ENCODE measurements at regions not wholly inside any gene's neighbourhood (a gene's known extent, or its start where the extent isn't known, plus 50 kb on each side); places are given as distances from the start of the nearest gene placed in this dataset.

- no peak overlapping the region for H3K4me3 ChIP-seq (ENCODE audit: low read depth, low read length)
- no peaks in the 10 kb centered on the region for H3K36me3 ChIP-seq (ENCODE audit: control insufficient read depth, insufficient read depth, low read length)
- H3K4me1 ChIP-seq (ENCODE audit: control insufficient read depth, insufficient read depth, low read length), result peaks cover 9% of the 10 kb centered on the region
- no peaks in the 10 kb centered on the region for H3K27me3 ChIP-seq (ENCODE audit: control insufficient read depth, insufficient read depth, low read length)
- no peak overlapping the region for H3K9ac ChIP-seq (ENCODE audit: low read length)
- H3K9me3 ChIP-seq (ENCODE audit: control insufficient read depth, insufficient read depth, low read depth, low read length), result no peaks in the 10 kb centered on the region
- H3K27ac ChIP-seq (ENCODE audit: low read depth, low read length), result no peak overlapping the region
These were observed 102.0 kb upstream of the THRB start for GRCh38 chr3:24596626-24597025.

GRCh38 chr3:24598695-24599470 lies 104.2 kb upstream of the THRB start:
- no peak overlapping the region for H3K4me3 ChIP-seq (ENCODE audit: low read depth, low read length)
- no peaks in the 10 kb centered on the region for H3K9me3 ChIP-seq (ENCODE audit: control insufficient read depth, insufficient read depth, low read depth, low read length)
- H3K27me3 ChIP-seq (ENCODE audit: control insufficient read depth, insufficient read depth, low read length), result no peaks in the 10 kb centered on the region
- no peak overlapping the region for H3K27ac ChIP-seq (ENCODE audit: low read depth, low read length)
- no peaks in the 10 kb centered on the region for H3K36me3 ChIP-seq (ENCODE audit: control insufficient read depth, insufficient read depth, low read length)
- H3K4me1 ChIP-seq (ENCODE audit: control insufficient read depth, insufficient read depth, low read length), result peaks cover 9% of the 10 kb centered on the region
- H3K9ac ChIP-seq (ENCODE audit: low read length), result no peak overlapping the region

GRCh38 chr3:24601066-24601939 lies 106.7 kb upstream of the THRB start:
- Histone ChIP-seq H3K36me3 (ENCODE audit: control insufficient read depth, insufficient read depth, low read length) (no peaks in the 10 kb centered on the region), H3K4me3 (ENCODE audit: low read depth, low read length) (no peak overlapping the region), H3K27me3 (ENCODE audit: control insufficient read depth, insufficient read depth, low read length) (no peaks in the 10 kb centered on the region), H3K4me1 (ENCODE audit: control insufficient read depth, insufficient read depth, low read length) (peaks cover 9% of the 10 kb centered on the region), H3K9ac (ENCODE audit: low read length) (no peak overlapping the region), H3K9me3 (ENCODE audit: control insufficient read depth, insufficient read depth, low read depth, low read length) (no peaks in the 10 kb centered on the region), H3K27ac (ENCODE audit: low read depth, low read length) (no peak overlapping the region)

GRCh38 chr3:24604215-24604614 lies 109.6 kb upstream of the THRB start:
- no peaks in the 10 kb centered on the region for H3K27me3 ChIP-seq (ENCODE audit: control insufficient read depth, insufficient read depth, low read length)
- no peak overlapping the region for H3K9ac ChIP-seq (ENCODE audit: low read length)
- no peak overlapping the region for H3K4me3 ChIP-seq (ENCODE audit: low read depth, low read length)
- no peaks in the 10 kb centered on the region for H3K9me3 ChIP-seq (ENCODE audit: control insufficient read depth, insufficient read depth, low read depth, low read length)
- H3K27ac ChIP-seq (ENCODE audit: low read depth, low read length), result no peak overlapping the region
- no peaks in the 10 kb centered on the region; the same call in 1 of the 2 replicates for H3K4me1 ChIP-seq (ENCODE audit: control insufficient read depth, insufficient read depth, low read length)
- no peaks in the 10 kb centered on the region for H3K36me3 ChIP-seq (ENCODE audit: control insufficient read depth, insufficient read depth, low read length)

GRCh38 chr3:24605511-24606028 lies 110.9 kb upstream of the THRB start:
- no peak overlapping the region for H3K27ac ChIP-seq (ENCODE audit: low read depth, low read length)
- no peak overlapping the region for H3K4me3 ChIP-seq (ENCODE audit: low read depth, low read length)
- H3K27me3 ChIP-seq (ENCODE audit: control insufficient read depth, insufficient read depth, low read length), result no peaks in the 10 kb centered on the region
- no peak overlapping the region for H3K9ac ChIP-seq (ENCODE audit: low read length)
- H3K4me1 ChIP-seq (ENCODE audit: control insufficient read depth, insufficient read depth, low read length), result no peaks in the 10 kb centered on the region; the same call in 1 of the 2 replicates
- no peaks in the 10 kb centered on the region for H3K9me3 ChIP-seq (ENCODE audit: control insufficient read depth, insufficient read depth, low read depth, low read length)
- H3K36me3 ChIP-seq (ENCODE audit: control insufficient read depth, insufficient read depth, low read length), result no peaks in the 10 kb centered on the region

GRCh38 chr3:24607281-24607680 lies 112.6 kb upstream of the THRB start:
- Histone ChIP-seq H3K36me3 (ENCODE audit: control insufficient read depth, insufficient read depth, low read length) (no peaks in the 10 kb centered on the region), H3K4me1 (ENCODE audit: control insufficient read depth, insufficient read depth, low read length) (no peaks in the 10 kb centered on the region; the same call in 1 of the 2 replicates), H3K27ac (ENCODE audit: low read depth, low read length) (no peak overlapping the region), H3K4me3 (ENCODE audit: low read depth, low read length) (no peak overlapping the region), H3K27me3 (ENCODE audit: control insufficient read depth, insufficient read depth, low read length) (no peaks in the 10 kb centered on the region), H3K9me3 (ENCODE audit: control insufficient read depth, insufficient read depth, low read depth, low read length) (no peaks in the 10 kb centered on the region), H3K9ac (ENCODE audit: low read length) (no peak overlapping the region)

GRCh38 chr3:24608701-24609390 lies 114.2 kb upstream of the THRB start:
- H3K4me1 ChIP-seq (ENCODE audit: control insufficient read depth, insufficient read depth, low read length), result no peaks in the 10 kb centered on the region; the same call in 1 of the 2 replicates
- no peaks in the 10 kb centered on the region for H3K27me3 ChIP-seq (ENCODE audit: control insufficient read depth, insufficient read depth, low read length)
- no peak overlapping the region for H3K27ac ChIP-seq (ENCODE audit: low read depth, low read length)
- H3K9ac ChIP-seq (ENCODE audit: low read length), result no peak overlapping the region
- H3K9me3 ChIP-seq (ENCODE audit: control insufficient read depth, insufficient read depth, low read depth, low read length), result no peaks in the 10 kb centered on the region
- H3K36me3 ChIP-seq (ENCODE audit: control insufficient read depth, insufficient read depth, low read length), result no peaks in the 10 kb centered on the region
- no peak overlapping the region for H3K4me3 ChIP-seq (ENCODE audit: low read depth, low read length)

GRCh38 chr3:24614359-24614758 lies 119.7 kb upstream of the THRB start:
- Histone ChIP-seq H3K27me3 (ENCODE audit: control insufficient read depth, insufficient read depth, low read length) (no peaks in the 10 kb centered on the region), H3K4me1 (ENCODE audit: control insufficient read depth, insufficient read depth, low read length) (no peaks in the 10 kb centered on the region), H3K4me3 (ENCODE audit: low read depth, low read length) (no peak overlapping the region), H3K27ac (ENCODE audit: low read depth, low read length) (no peak overlapping the region), H3K9ac (ENCODE audit: low read length) (no peak overlapping the region), H3K9me3 (ENCODE audit: control insufficient read depth, insufficient read depth, low read depth, low read length) (no peaks in the 10 kb centered on the region), H3K36me3 (ENCODE audit: control insufficient read depth, insufficient read depth, low read length) (no peaks in the 10 kb centered on the region)

GRCh38 chr3:24615177-24615576 lies 120.5 kb upstream of the THRB start:
- H3K9me3 ChIP-seq (ENCODE audit: control insufficient read depth, insufficient read depth, low read depth, low read length), result no peaks in the 10 kb centered on the region
- H3K27ac ChIP-seq (ENCODE audit: low read depth, low read length), result no peak overlapping the region
- no peaks in the 10 kb centered on the region for H3K36me3 ChIP-seq (ENCODE audit: control insufficient read depth, insufficient read depth, low read length)
- H3K4me1 ChIP-seq (ENCODE audit: control insufficient read depth, insufficient read depth, low read length), result no peaks in the 10 kb centered on the region
- no peak overlapping the region for H3K4me3 ChIP-seq (ENCODE audit: low read depth, low read length)
- H3K9ac ChIP-seq (ENCODE audit: low read length), result no peak overlapping the region
- no peaks in the 10 kb centered on the region for H3K27me3 ChIP-seq (ENCODE audit: control insufficient read depth, insufficient read depth, low read length)

- no peak overlapping the region for H3K4me3 ChIP-seq (ENCODE audit: low read depth, low read length)
- no peak overlapping the region for H3K9ac ChIP-seq (ENCODE audit: low read length)
- no peaks in the 10 kb centered on the region for H3K36me3 ChIP-seq (ENCODE audit: control insufficient read depth, insufficient read depth, low read length)
These were observed 121.6 kb upstream of the THRB start for GRCh38 chr3:24616110-24616829.

More at GRCh38 chr3:24616110-24616829, 121.6 kb upstream of the THRB start:
- no peak overlapping the region for H3K27ac ChIP-seq (ENCODE audit: low read depth, low read length)
- no peaks in the 10 kb centered on the region for H3K27me3 ChIP-seq (ENCODE audit: control insufficient read depth, insufficient read depth, low read length)
- H3K9me3 ChIP-seq (ENCODE audit: control insufficient read depth, insufficient read depth, low read depth, low read length), result no peaks in the 10 kb centered on the region
- H3K4me1 ChIP-seq (ENCODE audit: control insufficient read depth, insufficient read depth, low read length), result no peaks in the 10 kb centered on the region

Measured in HUES6 (cell line).